ENCODE measurements at regions not wholly inside any gene's neighbourhood (a gene's known extent, or its start where the extent isn't known, plus 50 kb on each side); places are given as distances from the start of the nearest gene placed in this dataset.

DNA sequence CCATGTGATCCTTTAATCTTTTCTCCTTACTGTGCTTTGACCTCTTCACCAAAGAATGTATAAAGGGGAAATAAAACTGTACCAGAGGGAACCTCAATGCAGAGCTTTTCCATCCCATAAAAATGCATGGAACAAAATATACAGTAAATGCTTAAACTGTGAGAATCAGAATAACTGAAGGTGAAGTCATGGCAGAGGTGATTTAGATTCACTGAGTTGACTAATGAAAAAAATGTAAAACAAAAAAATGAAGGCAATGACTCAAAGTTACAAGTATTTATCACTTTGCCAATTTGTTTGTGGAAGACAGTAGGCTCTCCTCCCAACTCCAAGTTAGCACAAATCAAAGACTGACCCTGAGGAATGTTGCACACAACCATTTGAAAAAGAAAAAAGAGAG is 1331.6 kb upstream of the SORCS1 start:
- intact Hi-C loops (cut with micrococcal nuclease): no loop called here
- DNase-seq (ENCODE audit: low read depth, low spot score) (no peak), ATAC-seq (no peak)
- Histone ChIP-seq H3K9me3 (ENCODE audit: control insufficient read depth in 1 of 2, insufficient read depth in 1 of 2, low read depth in 1 of 2, low read length in 2 of 2) (peaks cover 27 to 32% of the 10 kb centered on the region in 2 experiments; a peak in 2 of 4 replicates), H4K20me1 (ENCODE audit: insufficient read depth) (no peaks in the 10 kb centered on the region), H3K27ac (ENCODE audit: low read depth, low read length) (no peak overlapping the region), H3K79me2 (ENCODE audit: insufficient read depth, low read length) (no peaks in the 10 kb centered on the region), H3K9ac (ENCODE audit: low read length) (no peak overlapping the region), H3K9me2 (ENCODE audit: insufficient read depth) (no peaks in the 10 kb centered on the region), H3K4me3 (replicated peaks in 1 of 2; ENCODE audit: low read depth in 1 of 2, low read length in 2 of 2) (no peak overlapping the region), H3K36me3 (ENCODE audit: control insufficient read depth in 1 of 2, insufficient read depth in 2 of 2, low read length in 2 of 2) (no peaks in the 10 kb centered on the region), H3K27me3 (ENCODE audit: insufficient read depth, low read length) (no peaks in the 10 kb centered on the region), H3K4me2 (ENCODE audit: low read length) (no peak overlapping the region), H2AFZ (ENCODE audit: low read depth, low read length, poor library complexity, severe bottlenecking) (no peak overlapping the region), H3K4me1 (ENCODE audit: control insufficient read depth in 1 of 2, insufficient read depth in 2 of 2, low read length in 2 of 2) (no peaks in the 10 kb centered on the region)
- TF ChIP-seq RAD21 (IDR thresholded peaks at IDR 0.05; ENCODE audit: low read depth): no peak
- TF ChIP-seq, protein P1, sequence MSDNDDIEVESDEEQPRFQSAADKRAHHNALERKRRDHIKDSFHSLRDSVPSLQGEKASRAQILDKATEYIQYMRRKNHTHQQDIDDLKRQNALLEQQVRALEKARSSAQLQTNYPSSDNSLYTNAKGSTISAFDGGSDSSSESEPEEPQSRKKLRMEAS (IDR thresholded peaks at IDR 0.05): no peak
- TF ChIP-seq ZNF274 (IDR thresholded peaks at IDR 0.05; ENCODE audit: low read depth, low read length): no peak
- no peak for TF ChIP-seq ELF1 (IDR thresholded peaks at IDR 0.05; ENCODE audit: borderline replicate concordance, low read depth)
- no peak for TF ChIP-seq TCF7L2 (IDR thresholded peaks at IDR 0.05; ENCODE audit: borderline replicate concordance, extremely low read depth, insufficient read depth, insufficient read length)
- no peak for TF ChIP-seq SRF (IDR thresholded peaks at IDR 0.05; ENCODE audit: low read depth)
- POLR2A ChIA-PET: no interaction called here
- CTCF ChIA-PET: no interaction called here
- RAD21 ChIA-PET (ENCODE audit: low non-redundant PET in 1 of 2, low total read pairs in 2 of 2, uncharacterized antibody in 2 of 2, unreplicated experiment in 2 of 2): no interaction called here
- no TSS peak for BruUV-seq (replicated peaks)

DNA sequence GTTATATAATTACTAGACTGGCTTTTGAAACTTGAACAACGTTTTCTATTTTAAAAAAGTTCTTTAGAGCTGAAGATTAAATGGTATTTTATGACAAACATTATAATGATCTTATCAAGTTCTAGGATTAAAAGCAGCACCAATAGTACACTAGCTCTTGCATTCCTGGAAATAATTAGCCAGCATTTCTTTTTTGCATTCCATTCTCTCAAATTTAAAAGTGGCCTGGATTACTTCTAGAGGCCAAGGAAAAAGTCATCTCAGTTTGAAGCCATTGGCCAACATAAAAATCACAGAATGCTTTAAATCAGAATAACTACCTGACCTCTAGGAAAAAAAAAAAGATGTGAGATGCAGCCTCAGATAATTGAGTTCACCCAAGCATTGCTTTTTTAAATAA is 1326.4 kb upstream of the SORCS1 start:
- H2AFZ ChIP-seq (ENCODE audit: low read depth, low read length, poor library complexity, severe bottlenecking): no peak overlapping the region
- no peaks in the 10 kb centered on the region for H3K4me1 ChIP-seq (ENCODE audit: control insufficient read depth in 1 of 2, insufficient read depth in 2 of 2, low read length in 2 of 2)
- RAD21 ChIA-PET (ENCODE audit: low non-redundant PET in 1 of 2, low total read pairs in 2 of 2, uncharacterized antibody in 2 of 2, unreplicated experiment in 2 of 2): no interaction called here
- intact Hi-C loops (cut with micrococcal nuclease): no loop called here
- POLR2A ChIA-PET: no interaction called here
- H3K27me3 ChIP-seq (ENCODE audit: insufficient read depth, low read length): no peaks in the 10 kb centered on the region
- no peaks in the 10 kb centered on the region for H3K9me2 ChIP-seq (ENCODE audit: insufficient read depth)
- no TSS peak for BruUV-seq (replicated peaks)
- H3K36me3 ChIP-seq (ENCODE audit: control insufficient read depth in 1 of 2, insufficient read depth in 2 of 2, low read length in 2 of 2): no peaks in the 10 kb centered on the region
- no peaks in the 10 kb centered on the region for H4K20me1 ChIP-seq (ENCODE audit: insufficient read depth)
- no peak overlapping the region for H3K27ac ChIP-seq (ENCODE audit: low read depth, low read length)
- ATAC-seq: no peak
- H3K9ac ChIP-seq (ENCODE audit: low read length): no peak overlapping the region
- no peaks in the 10 kb centered on the region for H3K79me2 ChIP-seq (ENCODE audit: insufficient read depth, low read length)
- peaks cover 28 to 29% of the 10 kb centered on the region in 2 experiments; a peak in 3 of 4 replicates for H3K9me3 ChIP-seq (ENCODE audit: control insufficient read depth in 1 of 2, insufficient read depth in 1 of 2, low read depth in 1 of 2, low read length in 2 of 2)
- no peak overlapping the region for H3K4me2 ChIP-seq (ENCODE audit: low read length)
- no peak overlapping the region for H3K4me3 ChIP-seq (replicated peaks in 1 of 2; ENCODE audit: low read depth in 1 of 2, low read length in 2 of 2)
- no peak for DNase-seq (ENCODE audit: low read depth, low spot score)
- CTCF ChIA-PET: no interaction called here
- TF ChIP-seq SRF (IDR thresholded peaks at IDR 0.05; ENCODE audit: low read depth) (no peak), EZH2 (IDR thresholded peaks at IDR 0.05) (no peak), SP1 (IDR thresholded peaks at IDR 0.05; ENCODE audit: low read depth) (no peak), YY1 (IDR thresholded peaks at IDR 0.05; ENCODE audit: extremely low read depth, insufficient replicate concordance, low read depth, low read length) (no peak)

All from HCT116 (cell line).